HG02678 (cell line): ENCODE measurements at regions not wholly inside any gene's neighbourhood (a gene's known extent, or its start where the extent isn't known, plus 50 kb on each side); places are given as distances from the start of the nearest gene placed in this dataset.

ENCODE experiments used
- ATAC-seq: cut with Tn5 transposase; IDR thresholded peaks from one replicate; pipeline ENCODE4 v1.9.1; 2021; ENCODE audit warnings: mild to moderate bottlenecking, moderate library complexity; ENCODE audit not compliant: unreplicated experiment

DNA sequence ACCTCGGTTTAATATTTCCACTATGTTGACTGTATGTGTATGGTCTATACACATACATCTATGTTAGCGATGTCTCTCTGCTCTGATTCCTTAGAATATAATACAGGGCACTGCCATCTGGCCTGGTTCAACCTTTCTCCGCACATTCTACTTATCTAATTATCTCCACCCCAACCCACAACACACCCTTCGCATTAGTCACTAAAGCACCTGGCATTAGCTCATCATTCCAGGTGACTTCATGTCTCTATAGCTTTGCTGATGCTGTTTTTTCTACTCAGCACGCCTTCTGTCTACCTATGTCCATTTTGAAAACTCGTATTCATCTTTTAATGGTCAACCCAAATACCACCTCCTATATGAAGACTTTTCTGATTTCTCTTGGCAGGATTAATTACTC, 425.2 kb upstream of the RASGEF1B start:
- ATAC-seq: no peak

DNA sequence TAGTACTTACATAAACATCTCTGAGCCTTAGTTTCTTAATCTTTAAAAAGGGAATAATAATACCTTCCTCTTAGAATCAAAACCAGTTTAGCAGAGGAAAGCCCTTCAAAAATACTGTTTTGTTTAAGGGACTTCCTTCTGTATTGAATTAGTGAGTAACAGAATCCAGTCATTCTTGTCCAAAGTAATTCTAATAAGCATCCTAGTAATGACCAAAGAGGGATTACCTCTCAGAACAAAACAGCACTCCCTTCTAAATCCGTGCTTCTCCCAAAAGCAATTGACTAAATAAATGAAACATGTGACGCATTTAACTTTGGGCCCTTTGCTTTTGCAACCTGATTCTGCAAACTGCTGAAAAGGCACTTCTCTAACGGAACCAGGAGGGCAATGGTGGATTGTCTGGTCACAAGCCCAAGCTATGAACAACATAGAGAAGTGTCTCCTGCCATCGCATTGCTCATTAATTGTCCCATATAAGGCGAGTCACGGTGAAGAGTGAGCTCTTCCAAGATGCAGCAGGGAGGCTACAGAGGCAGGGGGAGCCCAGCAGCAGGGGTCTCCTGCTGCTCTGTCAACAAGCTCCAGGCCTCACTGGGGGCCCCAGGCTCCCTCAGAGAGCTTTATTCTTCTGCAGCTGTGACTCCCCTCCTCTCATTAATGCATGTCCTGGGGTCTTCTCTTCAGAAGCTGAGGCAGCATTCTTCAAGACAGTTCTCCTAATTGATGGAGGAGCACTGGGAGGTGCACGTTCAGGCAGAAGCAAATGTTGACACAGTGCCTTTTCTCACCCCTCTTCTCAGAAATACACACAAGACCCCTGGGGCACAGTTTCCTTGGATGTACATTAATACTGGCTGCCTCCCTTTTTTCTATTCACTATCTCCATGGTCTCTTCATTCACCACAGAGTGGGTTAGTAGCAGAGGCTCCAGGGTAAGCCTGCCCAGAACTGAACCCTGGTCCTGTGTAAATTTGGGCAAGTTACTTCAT, 419.6 kb upstream of the RASGEF1B start:
- ATAC-seq: no peak

DNA sequence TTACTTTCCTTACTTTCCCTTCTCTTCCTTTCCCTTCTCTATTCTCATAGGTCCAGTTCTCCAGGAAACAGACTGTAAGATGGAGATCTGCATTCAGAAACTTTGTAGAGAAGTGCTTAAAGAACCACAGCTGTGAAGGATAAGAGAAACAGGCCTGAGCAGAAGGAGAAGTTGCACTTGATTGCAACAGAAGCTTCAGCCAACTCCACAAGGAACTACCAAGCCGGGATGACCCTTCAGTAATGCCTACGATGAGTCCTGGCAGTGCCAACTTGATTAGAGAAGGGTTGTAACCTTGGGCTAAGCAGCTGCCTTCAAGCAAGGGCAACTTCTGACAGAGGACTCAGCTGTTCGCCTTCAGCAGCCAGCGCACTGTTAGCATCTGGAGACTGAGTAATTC, 413.3 kb upstream of the RASGEF1B start:
- ATAC-seq: no peak

GRCh38 chr4:81883530-81884450, 412.1 kb upstream of the RASGEF1B start:
- no peak for ATAC-seq

DNA sequence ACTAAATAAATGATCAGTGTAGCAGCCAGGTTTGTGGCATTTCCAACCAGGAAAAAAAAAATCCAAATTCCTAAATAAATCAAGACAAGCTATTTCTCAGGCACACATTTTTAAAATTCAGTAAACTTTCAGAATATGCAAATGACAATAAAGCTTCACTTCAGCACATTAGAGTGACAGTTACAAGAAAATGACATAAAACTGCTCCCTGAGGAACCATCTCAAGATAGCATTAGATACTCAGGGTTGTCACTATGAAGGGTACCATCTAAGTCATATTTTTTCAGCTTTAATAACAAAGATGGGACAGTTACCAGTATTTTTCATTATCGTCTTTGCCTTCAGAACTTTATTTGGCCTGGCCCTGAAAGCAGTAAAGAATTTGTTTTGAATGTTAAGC, 411.3 kb upstream of the RASGEF1B start:
- ATAC-seq: no peak

DNA sequence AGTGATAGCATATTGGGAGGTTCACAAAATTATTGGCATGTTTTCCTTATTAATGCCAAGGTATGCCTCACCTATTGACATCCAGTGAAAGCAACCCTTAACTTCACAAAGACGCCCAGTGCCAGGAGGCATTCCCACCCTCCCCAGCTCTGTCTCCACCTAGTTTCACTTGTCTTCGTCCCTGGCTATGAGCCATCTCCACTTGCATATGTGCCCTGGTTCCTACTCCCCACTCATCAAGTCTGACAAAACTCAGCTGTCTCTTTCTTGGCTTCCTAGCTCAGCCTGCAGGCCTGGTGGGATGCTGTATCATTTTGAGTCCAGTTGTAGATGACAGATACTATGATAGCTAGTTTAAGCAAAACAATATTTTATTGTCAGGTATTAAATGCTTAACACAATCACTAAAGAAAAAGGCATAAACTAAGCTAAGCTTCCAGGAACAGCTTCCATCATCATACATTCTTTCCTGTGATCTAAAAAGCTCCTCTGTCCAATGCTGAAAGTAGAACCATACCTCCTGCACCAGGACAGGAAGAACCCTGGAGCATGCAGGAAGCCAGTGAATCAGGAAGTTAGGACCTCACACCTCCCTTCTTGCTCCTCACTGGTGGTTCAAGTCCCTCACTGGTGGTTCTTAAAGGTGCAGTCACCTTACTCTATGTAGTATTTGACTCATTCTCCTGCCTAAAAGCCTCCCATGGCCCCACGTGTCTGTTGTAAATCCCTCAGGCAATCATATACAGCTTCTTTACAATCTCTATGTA, 410.3 kb upstream of the RASGEF1B start:
- ATAC-seq: no peak

DNA sequence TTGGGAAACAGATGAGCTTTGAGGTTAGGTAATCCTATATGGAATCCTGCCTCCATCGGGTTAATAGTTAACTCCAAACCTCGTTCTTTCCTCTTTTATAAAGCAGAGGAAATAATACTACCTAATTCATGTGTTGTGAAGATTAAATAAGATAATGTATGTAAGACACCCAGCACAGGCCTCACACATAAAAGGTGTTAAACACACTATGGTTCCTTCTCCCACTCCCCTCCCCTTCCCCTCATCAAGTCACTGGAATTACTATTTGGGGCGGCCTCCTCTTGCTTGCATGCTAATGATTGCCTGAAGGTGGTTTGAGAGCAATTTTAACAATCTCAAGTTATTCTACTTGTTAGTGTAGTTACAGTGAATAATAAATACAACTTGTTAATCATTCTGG, 404.4 kb upstream of the RASGEF1B start:
- ATAC-seq: no peak

DNA sequence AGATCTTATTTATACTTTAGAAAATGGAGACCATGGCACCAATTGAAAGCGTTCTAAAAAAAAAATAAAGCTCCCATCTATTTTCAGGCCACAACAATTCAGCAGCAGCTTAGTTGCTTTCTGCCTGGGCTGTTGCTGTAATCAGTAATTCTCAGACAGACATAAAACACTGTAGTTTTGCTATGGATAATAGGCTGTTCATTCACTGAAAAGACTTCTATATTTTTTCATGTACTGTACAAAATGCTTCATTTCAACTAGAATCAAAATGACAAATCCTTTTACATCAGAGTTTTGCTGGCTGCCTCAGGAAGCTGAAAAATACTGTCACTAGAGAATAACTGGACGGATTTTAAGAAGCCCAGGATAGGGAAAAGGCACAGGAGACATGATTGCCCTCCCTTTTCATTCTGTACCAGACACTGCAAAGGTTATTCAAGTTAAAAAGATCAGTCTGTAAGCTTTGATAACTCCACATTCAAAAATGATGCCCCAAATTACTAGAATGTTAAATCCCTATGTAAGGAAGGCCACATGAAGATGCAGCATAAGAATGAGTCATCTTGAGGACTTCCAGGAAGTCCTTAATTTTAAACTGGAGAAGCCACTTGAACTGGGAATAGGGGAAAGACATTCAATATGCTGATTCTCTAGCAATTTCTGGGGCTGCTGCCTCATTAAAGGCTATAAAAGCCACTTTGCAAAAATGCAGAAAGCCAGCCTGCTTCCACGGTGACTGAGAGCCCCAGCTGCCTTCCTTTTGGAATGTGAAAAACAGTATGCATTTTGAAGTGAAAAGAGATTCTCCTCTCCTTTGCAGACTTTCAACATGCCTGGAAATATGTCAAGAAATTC, 403.2 kb upstream of the RASGEF1B start:
- no peak for ATAC-seq

DNA sequence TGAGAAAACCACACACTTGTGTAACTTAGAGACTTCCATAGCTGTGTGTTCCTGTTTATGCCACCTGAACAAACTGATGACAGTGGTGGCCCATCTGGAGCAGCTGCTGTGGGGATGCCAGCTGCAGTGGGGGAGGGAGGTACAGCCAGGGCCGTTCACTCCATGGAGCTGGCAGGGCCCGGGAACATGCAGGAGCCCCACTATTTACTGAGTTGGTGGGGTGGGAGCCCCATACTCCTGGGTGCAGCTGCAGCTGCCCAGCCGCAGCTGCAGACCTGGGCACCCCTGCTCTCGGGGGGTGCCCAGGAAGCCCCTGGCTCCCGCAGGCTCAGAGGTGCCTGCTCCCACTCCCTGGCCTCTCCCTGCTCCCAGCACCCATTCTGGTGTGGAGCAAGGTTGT, 398.6 kb upstream of the RASGEF1B start:
- no peak for ATAC-seq

GRCh38 chr4:81860111-81860510, 388.4 kb upstream of the RASGEF1B start:
- no peak for ATAC-seq

GRCh38 chr4:81854406-81854805, 382.7 kb upstream of the RASGEF1B start:
- ATAC-seq: no peak

GRCh38 chr4:81852031-81852715, 380.5 kb upstream of the RASGEF1B start:
- no peak for ATAC-seq

GRCh38 chr4:81850701-81851100, 379.0 kb upstream of the RASGEF1B start:
- no peak for ATAC-seq

GRCh38 chr4:81845761-81846160, 374.1 kb upstream of the RASGEF1B start:
- ATAC-seq: no peak

GRCh38 chr4:81845273-81845672, 373.6 kb upstream of the RASGEF1B start:
- no peak for ATAC-seq

DNA sequence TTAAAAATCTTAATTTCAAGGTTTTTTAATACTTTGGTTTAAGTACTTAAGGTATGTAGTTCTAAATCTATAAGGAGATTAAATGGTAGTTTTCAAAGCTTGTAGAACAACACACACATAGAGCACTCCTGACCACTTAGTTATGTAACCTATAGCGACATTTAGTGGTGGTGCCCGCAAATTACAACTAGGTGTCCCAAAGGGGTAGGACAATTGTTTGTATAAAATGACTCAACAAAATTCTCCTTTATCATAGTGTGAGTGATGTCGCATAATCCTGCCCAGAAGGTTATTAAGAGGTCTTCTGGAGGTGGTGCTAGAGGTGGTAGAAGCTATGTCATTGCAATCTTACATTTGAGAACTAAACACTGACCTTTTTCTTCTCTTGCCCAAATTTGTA, 373.0 kb upstream of the RASGEF1B start:
- peak; percentile 87 for ATAC-seq

DNA sequence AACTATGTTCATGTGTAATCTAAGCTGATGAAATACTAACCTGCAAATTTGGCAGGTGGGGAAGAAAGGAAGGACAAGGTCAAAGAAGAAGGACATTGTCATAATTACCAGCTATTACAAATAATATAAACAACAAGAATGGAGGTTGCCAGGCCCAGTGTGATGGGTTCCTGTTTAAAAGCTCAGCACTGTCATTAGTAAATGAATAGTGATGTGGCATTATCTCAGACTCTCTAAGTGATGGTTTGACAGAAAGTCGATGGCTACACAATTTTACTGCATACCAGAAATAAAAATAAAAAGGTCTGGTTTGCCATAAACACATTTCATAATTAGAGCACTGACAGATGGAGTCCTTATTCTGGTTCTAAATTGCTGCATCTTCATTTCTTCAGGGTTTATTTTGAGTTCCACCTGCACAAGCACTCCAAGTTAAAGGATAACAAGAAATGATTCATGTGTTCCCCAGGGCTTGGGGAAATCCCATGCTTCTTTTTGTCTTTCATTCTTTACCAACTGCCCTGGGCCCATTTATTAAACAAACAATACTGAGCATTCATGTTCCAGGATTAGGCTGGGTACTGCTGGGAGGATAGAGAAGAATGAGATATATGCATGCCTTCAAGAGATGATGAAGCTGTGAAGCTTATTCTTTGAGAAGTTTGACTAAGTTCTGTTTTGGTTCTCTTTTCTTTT, 367.8 kb upstream of the RASGEF1B start:
- peak; percentile 68 for ATAC-seq

DNA sequence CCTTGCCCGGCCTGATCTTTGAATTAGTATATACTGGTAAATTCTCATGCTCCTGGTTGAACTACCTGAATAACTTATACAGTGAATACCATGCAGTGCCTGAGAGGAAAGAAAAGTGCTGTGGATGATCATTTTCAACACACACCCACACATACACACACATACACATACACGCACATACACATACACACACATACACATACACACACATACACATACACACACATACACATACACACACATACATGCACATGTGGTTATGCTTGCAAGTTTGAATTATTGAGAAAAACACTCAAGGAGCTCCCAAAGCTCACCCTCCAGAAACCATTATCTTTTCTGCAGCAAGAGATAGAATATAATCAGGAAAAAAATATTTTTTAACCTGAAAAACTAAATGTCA, 366.9 kb upstream of the RASGEF1B start:
- ATAC-seq: no peak

DNA sequence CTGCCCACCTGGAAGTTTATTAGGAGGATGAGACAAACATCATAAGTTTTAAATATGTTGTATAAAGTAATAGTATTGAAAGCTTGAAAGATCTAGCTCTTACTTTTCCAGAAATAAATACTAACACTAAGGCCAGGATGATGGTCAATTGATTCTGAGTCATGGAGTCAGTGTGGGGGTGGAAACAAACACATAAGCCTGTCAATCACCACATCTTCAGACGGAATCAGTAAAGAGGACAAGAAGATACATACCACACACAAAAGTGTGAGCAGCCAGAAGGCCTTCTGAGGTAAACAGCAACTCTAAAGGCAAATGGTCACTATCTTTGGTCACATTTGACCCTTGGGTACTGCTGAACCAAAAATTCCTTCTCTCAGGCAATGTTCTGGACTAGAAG, 365.0 kb upstream of the RASGEF1B start:
- ATAC-seq: no peak
